ES-I3 (cell line): ENCODE measurements at regions not wholly inside any gene's neighbourhood (a gene's known extent, or its start where the extent isn't known, plus 50 kb on each side); places are given as distances from the start of the nearest gene placed in this dataset.

ENCODE experiments used
- H3K36me3 ChIP-seq: 2 replicates; pipeline ENCODE4 v1.6.1; 2013; ENCODE audit warnings: mild to moderate bottlenecking, low read length, control low read depth, moderate library complexity; ENCODE audit not compliant: insufficient read depth
- H3K4me1 ChIP-seq: 2 replicates; pipeline ENCODE4 v1.6.1; 2013; ENCODE audit warnings: mild to moderate bottlenecking, control low read depth, low read length; ENCODE audit not compliant: insufficient read depth
- H3K9ac ChIP-seq: 2 replicates; pipeline ENCODE4 v1.6.1; 2013; ENCODE audit warnings: low read depth, mild to moderate bottlenecking, low read length, moderate library complexity
- H3K9me3 ChIP-seq: 2 replicates; pipeline ENCODE4 v1.6.1; 2013; ENCODE audit warnings: mild to moderate bottlenecking, low read length, moderate library complexity; ENCODE audit not compliant: control insufficient read depth, insufficient read depth

DNA sequence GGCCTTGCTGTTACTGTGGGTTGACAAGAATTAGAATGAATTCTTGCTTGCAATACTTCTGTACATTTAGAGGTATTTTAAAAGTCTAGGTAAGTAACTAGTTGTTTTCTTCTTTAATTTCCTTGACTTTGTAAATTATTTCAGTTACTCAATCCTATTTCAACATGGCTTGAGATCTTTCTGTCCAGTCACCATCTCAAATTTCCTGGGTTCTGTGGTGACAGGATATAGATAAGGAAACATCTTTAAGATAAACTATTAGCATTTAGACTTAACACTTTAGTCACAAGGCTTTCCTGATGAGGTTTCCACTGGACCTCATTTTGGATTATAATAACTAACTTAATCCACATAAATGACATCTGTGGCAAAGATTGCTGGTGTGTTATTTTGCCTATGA lies 195.9 kb upstream of the DPH6 start:
- H3K4me1 ChIP-seq = no peaks in the 10 kb centered on the region; the same call in 1 of the 2 replicates
- H3K9ac ChIP-seq = no peak overlapping the region
- H3K9me3 ChIP-seq = no peaks in the 10 kb centered on the region
- H3K36me3 ChIP-seq = no peaks in the 10 kb centered on the region

DNA sequence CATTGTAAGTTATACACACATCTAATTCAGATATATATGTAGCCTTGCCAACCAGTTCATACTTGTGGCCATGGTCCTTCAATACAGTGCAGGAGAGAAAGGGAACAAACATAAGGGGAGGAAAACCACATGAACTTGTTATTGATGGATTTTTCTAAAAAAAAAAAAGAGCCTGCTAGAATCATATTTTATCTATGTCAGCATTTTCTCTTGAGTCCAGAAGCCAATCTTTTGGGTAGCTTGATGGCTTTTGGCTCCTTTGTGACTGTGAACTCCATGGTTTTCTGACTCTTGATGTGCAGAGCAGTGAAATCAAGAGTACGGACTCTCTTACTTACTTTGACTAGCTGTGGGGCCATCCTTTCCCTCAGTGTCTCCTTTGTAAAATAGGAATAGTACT lies 197.4 kb upstream of the DPH6 start:
- no peak overlapping the region for H3K9ac ChIP-seq
- H3K4me1 ChIP-seq = no peaks in the 10 kb centered on the region; the same call in 1 of the 2 replicates
- H3K36me3 ChIP-seq = no peaks in the 10 kb centered on the region
- no peaks in the 10 kb centered on the region for H3K9me3 ChIP-seq

DNA sequence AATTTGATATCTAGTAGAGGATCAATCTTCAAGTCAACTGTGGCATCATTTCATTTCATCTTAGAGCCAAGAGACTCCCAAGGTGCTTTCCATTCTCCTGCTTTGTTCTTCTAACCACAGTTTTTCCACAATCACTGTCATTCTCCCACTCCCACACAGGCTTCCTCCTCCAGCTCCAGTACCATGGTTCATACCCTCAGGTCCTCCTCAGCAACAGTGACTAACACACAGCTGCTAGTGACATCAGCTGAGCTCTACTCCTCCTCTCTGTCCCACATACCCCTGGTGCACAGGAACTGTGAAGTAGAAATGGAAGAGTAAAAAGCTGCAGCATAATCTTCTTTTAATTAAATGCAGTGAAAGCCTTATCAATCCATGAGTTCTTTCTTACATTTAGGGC lies 200.2 kb upstream of the DPH6 start:
- Histone ChIP-seq H3K4me1 (peaks cover 4% of the 10 kb centered on the region; the same call in 1 of the 2 replicates), H3K9me3 (no peaks in the 10 kb centered on the region), H3K36me3 (no peaks in the 10 kb centered on the region), H3K9ac (no peak overlapping the region)

DNA sequence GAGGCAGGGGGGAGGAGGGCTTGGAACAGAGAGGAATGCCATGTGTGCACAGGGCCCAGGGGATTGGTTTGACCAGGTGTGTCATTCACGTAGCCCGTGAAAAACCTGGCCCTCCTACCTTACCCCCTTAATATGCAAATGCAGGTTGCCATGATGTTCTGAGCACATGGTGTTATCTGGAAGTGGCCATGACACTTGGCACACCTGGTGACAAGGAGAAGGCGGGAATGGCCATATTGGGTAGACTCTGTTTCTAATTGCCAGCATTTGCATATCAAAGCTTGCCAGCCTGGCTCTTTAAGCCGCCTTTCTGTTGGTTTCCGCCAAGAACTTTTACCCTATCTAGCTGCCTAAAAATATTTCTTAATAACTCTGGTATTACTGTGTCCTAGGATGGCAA lies 202.1 kb upstream of the DPH6 start:
- no peaks in the 10 kb centered on the region for H3K9me3 ChIP-seq

DNA sequence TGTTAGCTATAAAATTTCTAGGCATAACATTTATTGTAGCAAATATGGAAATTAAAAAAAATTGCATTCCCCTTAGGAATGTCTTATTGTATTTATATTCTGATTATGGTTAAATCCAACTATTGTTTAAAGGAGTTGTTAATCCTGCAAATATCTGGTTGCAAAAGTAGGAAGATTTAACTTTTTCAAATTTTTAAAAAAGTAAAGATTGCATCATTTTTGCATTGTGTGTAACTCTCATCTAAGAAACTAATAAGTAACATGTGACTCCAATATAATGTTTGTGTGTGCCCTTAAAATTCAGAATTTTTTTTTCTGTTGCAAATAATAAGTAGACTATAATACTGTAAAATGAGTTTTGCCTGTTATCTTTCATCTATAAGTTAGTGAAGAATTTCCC lies 204.1 kb upstream of the DPH6 start:
- no peaks in the 10 kb centered on the region for H3K36me3 ChIP-seq
- H3K9me3 ChIP-seq = no peaks in the 10 kb centered on the region
- no peak overlapping the region for H3K9ac ChIP-seq
- peaks cover 8% of the 10 kb centered on the region; the same call in 1 of the 2 replicates for H3K4me1 ChIP-seq

More for the DNA sequence above, 202.1 kb upstream of the DPH6 start:
- Histone ChIP-seq H3K9ac (no peak overlapping the region), H3K36me3 (no peaks in the 10 kb centered on the region), H3K4me1 (peaks cover 8% of the 10 kb centered on the region; the same call in 1 of the 2 replicates)

- no peaks in the 10 kb centered on the region for H3K9me3 ChIP-seq
- peaks cover 8% of the 10 kb centered on the region; the same call in 1 of the 2 replicates for H3K4me1 ChIP-seq
- H3K36me3 ChIP-seq = no peaks in the 10 kb centered on the region
- peak overlapping the region; percentile 1; the same call in 1 of the 2 replicates for H3K9ac ChIP-seq
These were observed 205.6 kb upstream of the DPH6 start for GRCh38 chr15:35751413-35752133.

GRCh38 chr15:35752134-35752466 lies 206.1 kb upstream of the DPH6 start:
- no peaks in the 10 kb centered on the region for H3K9me3 ChIP-seq
- H3K36me3 ChIP-seq = no peaks in the 10 kb centered on the region
- H3K9ac ChIP-seq = no peak overlapping the region
- H3K4me1 ChIP-seq = peaks cover 8% of the 10 kb centered on the region; the same call in 1 of the 2 replicates

DNA sequence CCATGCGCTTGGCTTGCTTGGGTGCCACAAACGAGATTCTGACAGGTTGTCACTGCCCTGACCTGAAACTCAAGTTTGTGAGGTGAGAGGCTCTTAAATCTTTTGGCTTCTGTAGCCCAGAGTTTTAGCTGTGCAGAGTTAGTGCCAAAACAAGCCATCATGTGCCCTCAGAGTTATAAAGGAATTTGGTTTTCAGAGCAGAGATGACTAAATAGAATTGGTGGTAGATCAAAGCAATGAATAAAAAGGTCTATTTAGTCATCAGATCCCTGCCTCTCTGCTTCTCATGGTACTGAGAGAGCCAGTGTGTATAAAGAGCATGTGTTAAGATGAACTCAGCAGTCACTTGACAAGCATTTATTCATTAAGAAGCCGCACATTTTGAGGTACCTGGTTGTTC lies 207.5 kb upstream of the DPH6 start:
- Histone ChIP-seq H3K9ac (no peak overlapping the region), H3K4me1 (peaks cover 8% of the 10 kb centered on the region; the same call in 1 of the 2 replicates), H3K9me3 (no peaks in the 10 kb centered on the region), H3K36me3 (no peaks in the 10 kb centered on the region)

- peaks cover 8% of the 10 kb centered on the region; the same call in 1 of the 2 replicates for H3K4me1 ChIP-seq
- no peak overlapping the region for H3K9ac ChIP-seq
- no peaks in the 10 kb centered on the region for H3K36me3 ChIP-seq
- no peaks in the 10 kb centered on the region for H3K9me3 ChIP-seq
These were observed 209.4 kb upstream of the DPH6 start for GRCh38 chr15:35755237-35755802.

- no peaks in the 10 kb centered on the region for H3K4me1 ChIP-seq
- H3K9me3 ChIP-seq = no peaks in the 10 kb centered on the region
- no peaks in the 10 kb centered on the region for H3K36me3 ChIP-seq
- H3K9ac ChIP-seq = no peak overlapping the region
These were observed 210.7 kb upstream of the DPH6 start for GRCh38 chr15:35756623-35757022.

GRCh38 chr15:35757361-35757760 lies 211.4 kb upstream of the DPH6 start:
- Histone ChIP-seq H3K4me1 (no peaks in the 10 kb centered on the region), H3K9ac (no peak overlapping the region), H3K9me3 (no peaks in the 10 kb centered on the region), H3K36me3 (no peaks in the 10 kb centered on the region)

GRCh38 chr15:35757765-35758164 lies 211.8 kb upstream of the DPH6 start:
- no peaks in the 10 kb centered on the region for H3K9me3 ChIP-seq
- H3K4me1 ChIP-seq = no peaks in the 10 kb centered on the region
- H3K36me3 ChIP-seq = no peaks in the 10 kb centered on the region
- H3K9ac ChIP-seq = no peak overlapping the region

DNA sequence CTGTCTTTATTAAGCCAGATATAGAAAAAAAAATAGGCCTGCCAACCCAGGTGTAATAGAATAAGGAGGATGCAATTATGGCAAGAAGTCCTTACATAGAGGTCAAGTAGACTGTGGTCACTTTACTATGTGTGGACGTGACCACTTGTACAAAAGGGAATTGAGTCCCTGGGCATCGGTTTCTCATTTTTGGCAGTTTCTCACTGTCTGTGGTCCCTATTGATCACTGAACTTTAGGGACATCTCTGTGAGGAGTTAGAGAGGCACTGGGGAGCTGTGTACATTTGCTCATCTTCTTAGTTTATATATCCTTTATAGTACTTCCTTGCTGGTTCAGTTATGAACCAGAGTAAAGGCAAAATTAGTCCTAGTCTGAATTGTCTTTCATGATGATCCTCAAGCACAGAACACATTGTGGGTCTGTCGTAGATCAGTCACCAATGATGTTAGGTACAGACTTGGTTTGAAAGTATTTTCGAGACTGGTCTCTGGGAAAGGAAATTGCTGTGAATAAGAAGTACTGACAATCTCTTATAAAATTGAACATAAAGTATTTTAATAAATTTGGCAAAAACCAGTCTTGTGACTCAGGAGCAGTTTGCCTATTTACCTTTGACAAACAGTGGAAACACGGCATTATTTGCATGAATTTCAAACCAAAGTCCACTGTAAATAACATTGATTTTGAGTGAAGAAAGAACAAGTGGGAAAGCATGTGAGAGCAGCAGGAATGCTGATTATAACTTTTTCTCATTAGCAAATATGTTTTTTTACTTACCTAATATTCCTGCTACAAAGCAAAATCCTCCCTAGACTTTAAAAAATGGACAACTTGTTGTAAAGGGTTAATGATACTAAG lies 218.9 kb upstream of the DPH6 start:
- Histone ChIP-seq H3K36me3 (no peaks in the 10 kb centered on the region), H3K9ac (no peak overlapping the region), H3K9me3 (no peaks in the 10 kb centered on the region), H3K4me1 (no peaks in the 10 kb centered on the region)

DNA sequence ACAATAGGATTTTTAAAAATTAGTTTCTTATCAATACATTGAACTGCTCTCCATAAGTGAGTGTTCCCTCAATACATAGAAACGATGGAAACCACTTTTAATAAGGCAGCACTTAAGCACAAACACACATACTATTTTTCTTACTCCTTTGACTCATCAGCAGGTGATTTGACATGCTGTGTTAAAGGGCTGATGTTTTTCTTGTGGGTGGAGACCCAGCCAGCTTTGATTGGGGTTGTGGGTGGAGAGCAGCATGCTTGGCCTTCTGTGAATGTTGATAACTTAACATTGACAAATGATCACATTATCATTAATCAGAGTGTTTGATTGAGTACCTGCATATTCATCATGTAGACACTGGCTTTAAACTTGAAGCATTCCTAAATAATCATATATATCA lies 223.0 kb upstream of the DPH6 start:
- no peaks in the 10 kb centered on the region for H3K9me3 ChIP-seq
- no peak overlapping the region for H3K9ac ChIP-seq
- no peaks in the 10 kb centered on the region for H3K36me3 ChIP-seq
- H3K4me1 ChIP-seq = no peaks in the 10 kb centered on the region
